ENCODE measurements at regions not wholly inside any gene's neighbourhood (a gene's known extent, or its start where the extent isn't known, plus 50 kb on each side); places are given as distances from the start of the nearest gene placed in this dataset.
"Not testable (repeated sequence)": the region's sequence is repeated elsewhere in the genome, so short reads cannot be mapped to it uniquely, and the experiment has no call there.

DNA sequence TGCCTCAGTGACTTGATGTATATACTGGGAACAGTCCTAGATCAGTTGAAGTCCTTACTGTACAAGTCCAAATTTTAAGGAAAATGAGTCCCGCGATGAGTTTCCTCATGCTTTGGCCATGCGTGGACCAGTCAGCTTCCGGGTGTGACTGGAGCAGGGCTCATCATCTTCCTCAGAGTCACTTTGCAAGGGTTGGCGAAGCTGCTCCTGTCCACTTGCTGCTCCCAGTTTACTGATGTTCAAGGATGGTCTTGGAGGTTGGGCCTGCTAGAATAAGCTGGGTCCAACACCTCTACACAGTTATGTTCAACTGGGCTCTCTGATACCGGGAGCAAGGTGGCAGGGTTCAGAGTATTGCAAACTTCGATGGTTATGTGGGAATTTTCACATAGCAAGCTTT, 66.2 kb upstream of the PRMT8 start:
- DNase-seq = not testable (repeated sequence)

GRCh38 chr12:3427956-3428355, 63.0 kb upstream of the PRMT8 start:
- DNase-seq = no peak

- no peak for DNase-seq
Observed at GRCh38 chr12:3428631-3429030, 62.4 kb upstream of the PRMT8 start.

DNA sequence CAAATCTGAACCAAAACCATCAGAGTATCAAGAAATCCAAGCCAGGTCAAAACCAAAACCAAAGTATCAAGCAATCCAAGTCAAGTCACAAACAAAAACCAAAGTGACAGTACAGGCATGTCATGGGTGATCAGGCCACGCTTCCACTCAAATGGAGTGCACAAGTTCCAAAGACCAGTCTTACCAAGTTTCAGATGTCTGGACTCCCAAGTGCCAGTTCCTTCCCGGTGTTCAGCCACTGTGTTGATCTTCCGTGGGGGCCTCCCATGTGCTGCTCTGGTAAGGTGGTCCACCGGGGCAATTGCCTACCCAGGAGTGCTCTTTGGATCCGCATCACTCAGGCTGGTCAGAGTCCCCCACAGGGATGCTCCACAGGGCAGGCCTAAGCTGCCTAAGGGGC, 61.5 kb upstream of the PRMT8 start:
- DNase-seq = not testable (repeated sequence)

DNA sequence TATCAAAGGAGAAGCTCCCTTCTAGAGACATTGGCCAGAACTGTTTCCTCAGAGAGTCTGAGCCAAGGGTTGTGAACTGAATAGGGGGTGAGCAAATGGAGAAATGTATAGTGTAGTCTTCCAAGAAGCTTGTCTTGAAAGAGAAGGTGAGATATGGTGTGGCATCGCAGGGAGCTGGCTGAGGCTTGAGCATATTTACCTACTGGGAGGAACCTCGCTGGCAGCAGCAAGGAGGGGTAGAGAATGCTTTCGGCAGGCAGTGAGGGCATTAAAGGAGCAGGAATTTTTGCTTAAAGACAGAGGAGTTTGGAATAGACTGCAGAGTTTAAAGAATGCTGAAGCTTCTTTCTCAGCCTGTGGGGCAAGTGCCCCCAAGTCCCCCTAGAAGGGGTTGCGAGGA, 59.3 kb upstream of the PRMT8 start:
- no peak for DNase-seq

DNA sequence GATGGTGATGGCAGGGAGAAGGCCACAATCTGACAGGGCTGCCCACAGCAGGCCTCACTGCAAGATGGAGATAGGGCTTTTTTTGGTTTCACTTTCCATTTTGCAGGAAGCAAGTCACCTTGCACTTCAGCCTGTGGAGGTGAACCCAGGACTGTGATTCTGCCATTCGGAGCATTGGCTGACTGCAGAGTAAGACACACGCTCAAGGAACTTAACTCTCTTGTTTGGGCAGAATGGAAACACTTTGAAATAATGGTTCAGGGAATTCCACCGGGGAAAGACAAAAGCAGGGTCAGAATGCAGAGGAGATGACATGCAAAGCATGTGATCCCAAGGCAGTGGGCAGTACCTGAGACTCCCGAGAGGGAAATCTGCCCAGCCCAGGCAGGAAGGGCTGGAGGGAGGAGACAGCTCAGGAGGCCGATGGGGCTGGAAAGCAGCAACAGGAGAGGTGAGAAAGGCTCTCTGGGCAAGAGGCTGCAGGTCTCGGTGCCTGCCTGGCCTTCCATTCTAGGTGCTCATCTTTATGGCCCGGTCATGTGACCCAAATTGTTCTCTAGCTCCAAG, 58.7 kb upstream of the PRMT8 start:
- DNase-seq = no peak

DNA sequence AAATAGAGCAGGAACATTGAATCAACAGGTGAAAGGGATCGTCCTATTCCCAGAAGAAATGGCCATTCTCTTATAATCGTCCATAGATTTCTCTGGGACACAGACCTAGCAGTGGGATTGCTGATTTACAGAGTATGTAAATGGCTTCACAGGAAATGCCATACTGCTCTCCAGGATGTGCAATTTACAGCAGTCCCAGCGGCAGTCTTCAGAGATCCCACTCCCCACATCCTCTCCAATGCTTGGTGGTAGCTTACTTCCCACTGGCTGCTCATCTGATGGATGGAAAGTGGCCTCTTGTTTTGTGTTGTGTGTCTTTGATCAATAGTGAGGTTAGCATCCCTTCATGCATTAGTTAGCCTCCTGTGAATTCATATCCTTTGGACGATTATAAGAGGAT, 58.1 kb upstream of the PRMT8 start:
- DNase-seq = no peak

GRCh38 chr12:3436461-3437065, 54.4 kb upstream of the PRMT8 start:
- no peak for DNase-seq

GRCh38 chr12:3437986-3438385, 53.0 kb upstream of the PRMT8 start:
- no peak for DNase-seq

GRCh38 chr12:3438401-3438800, 52.6 kb upstream of the PRMT8 start:
- no peak for DNase-seq

Data from hematopoietic multipotent progenitor cell treated with erythropoietin and hydrocortisone succinate and interleukin-3 and kit ligand, for 6 days (in vitro differentiated cells).